ENCODE measurements at regions not wholly inside any gene's neighbourhood (a gene's known extent, or its start where the extent isn't known, plus 50 kb on each side); places are given as distances from the start of the nearest gene placed in this dataset.

DNA sequence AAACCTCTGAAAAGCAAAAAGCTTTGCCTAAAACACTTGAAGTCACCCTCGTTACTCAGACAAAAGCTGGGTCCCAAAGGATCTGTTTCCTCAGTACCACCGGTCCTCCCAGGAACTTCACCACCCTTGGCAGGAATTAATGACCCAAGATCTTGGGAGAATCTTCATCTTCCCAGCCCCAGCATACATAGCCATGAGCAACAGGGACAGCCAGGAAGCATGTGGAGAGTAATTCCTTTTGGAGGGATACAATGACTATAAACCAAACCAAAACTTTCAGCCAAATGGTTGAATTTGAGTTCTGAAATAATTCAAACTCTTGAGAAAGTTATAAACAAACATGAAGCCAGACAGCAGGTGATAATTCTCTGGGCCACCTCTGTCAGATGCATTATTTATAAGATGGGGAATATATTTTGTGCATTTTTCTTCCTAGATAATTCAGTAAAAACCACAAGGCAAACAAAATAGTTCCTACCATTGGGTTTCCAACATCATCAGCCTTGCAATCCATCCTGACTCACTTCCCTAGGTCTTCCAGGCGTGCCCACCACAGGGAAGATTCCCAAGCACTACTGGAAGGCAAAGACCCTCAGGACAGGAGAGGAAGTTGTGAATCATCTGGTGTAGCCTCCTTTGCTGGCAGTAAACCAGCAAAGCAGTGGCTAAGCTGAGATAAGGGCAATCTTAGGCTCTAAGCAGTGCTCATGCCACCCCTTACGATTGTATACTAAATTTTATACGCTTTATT lies 71.7 kb upstream of the DRD2 start:
- ChIA-PET CTCF (no interaction called here), POLR2A (no interaction called here)
- peaks cover 5% of the 10 kb centered on the region for H3K4me1 Mint-ChIP-seq (ENCODE audit: insufficient read depth, unreplicated experiment)
- intact Hi-C loops (cut with micrococcal nuclease): no loop called here
- no peak overlapping the region for H3K4me3 Mint-ChIP-seq (ENCODE audit: unreplicated experiment)
- no peak overlapping the region for H3K27ac Mint-ChIP-seq (ENCODE audit: low read depth, unreplicated experiment)
- no TSS peak for BruUV-seq (replicated peaks)
- H3K27me3 Mint-ChIP-seq (ENCODE audit: insufficient read depth, unreplicated experiment): no peaks in the 10 kb centered on the region
- TF ChIP-seq, protein P1, sequence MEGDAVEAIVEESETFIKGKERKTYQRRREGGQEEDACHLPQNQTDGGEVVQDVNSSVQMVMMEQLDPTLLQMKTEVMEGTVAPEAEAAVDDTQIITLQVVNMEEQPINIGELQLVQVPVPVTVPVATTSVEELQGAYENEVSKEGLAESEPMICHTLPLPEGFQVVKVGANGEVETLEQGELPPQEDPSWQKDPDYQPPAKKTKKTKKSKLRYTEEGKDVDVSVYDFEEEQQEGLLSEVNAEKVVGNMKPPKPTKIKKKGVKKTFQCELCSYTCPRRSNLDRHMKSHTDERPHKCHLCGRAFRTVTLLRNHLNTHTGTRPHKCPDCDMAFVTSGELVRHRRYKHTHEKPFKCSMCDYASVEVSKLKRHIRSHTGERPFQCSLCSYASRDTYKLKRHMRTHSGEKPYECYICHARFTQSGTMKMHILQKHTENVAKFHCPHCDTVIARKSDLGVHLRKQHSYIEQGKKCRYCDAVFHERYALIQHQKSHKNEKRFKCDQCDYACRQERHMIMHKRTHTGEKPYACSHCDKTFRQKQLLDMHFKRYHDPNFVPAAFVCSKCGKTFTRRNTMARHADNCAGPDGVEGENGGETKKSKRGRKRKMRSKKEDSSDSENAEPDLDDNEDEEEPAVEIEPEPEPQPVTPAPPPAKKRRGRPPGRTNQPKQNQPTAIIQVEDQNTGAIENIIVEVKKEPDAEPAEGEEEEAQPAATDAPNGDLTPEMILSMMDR (IDR thresholded peaks at IDR 0.05; ENCODE audit: unreplicated experiment): no peak
- H3K9me3 Mint-ChIP-seq (ENCODE audit: unreplicated experiment): no peaks in the 10 kb centered on the region
- no peaks in the 10 kb centered on the region for H3K36me3 Mint-ChIP-seq (ENCODE audit: insufficient read depth, unreplicated experiment)
- peak; percentile 47 for DNase-seq (ENCODE audit: unreplicated experiment)

- Mint-ChIP-seq H3K36me3 (ENCODE audit: insufficient read depth, unreplicated experiment) (no peaks in the 10 kb centered on the region), H3K27ac (ENCODE audit: low read depth, unreplicated experiment) (no peak overlapping the region), H3K4me3 (ENCODE audit: unreplicated experiment) (no peak overlapping the region), H3K9me3 (ENCODE audit: unreplicated experiment) (no peaks in the 10 kb centered on the region), H3K4me1 (ENCODE audit: insufficient read depth, unreplicated experiment) (peaks cover 2% of the 10 kb centered on the region), H3K27me3 (ENCODE audit: insufficient read depth, unreplicated experiment) (no peaks in the 10 kb centered on the region)
- CTCF ChIA-PET: no interaction called here
- no peak for DNase-seq (ENCODE audit: unreplicated experiment)
- POLR2A ChIA-PET: interaction anchor here (0.6 kb wide), 1 partner anchor 26 kb away, joined by 3 read pairs; no protein-coding TSS in a partner anchor
- BruUV-seq (replicated peaks): no TSS peak
- intact Hi-C loops (cut with micrococcal nuclease): no loop called here
- TF ChIP-seq, protein P1 (IDR thresholded peaks at IDR 0.05; ENCODE audit: unreplicated experiment): no peak
Measured at GRCh38 chr11:113542420-113542819, 67.2 kb upstream of the DRD2 start.

DNA sequence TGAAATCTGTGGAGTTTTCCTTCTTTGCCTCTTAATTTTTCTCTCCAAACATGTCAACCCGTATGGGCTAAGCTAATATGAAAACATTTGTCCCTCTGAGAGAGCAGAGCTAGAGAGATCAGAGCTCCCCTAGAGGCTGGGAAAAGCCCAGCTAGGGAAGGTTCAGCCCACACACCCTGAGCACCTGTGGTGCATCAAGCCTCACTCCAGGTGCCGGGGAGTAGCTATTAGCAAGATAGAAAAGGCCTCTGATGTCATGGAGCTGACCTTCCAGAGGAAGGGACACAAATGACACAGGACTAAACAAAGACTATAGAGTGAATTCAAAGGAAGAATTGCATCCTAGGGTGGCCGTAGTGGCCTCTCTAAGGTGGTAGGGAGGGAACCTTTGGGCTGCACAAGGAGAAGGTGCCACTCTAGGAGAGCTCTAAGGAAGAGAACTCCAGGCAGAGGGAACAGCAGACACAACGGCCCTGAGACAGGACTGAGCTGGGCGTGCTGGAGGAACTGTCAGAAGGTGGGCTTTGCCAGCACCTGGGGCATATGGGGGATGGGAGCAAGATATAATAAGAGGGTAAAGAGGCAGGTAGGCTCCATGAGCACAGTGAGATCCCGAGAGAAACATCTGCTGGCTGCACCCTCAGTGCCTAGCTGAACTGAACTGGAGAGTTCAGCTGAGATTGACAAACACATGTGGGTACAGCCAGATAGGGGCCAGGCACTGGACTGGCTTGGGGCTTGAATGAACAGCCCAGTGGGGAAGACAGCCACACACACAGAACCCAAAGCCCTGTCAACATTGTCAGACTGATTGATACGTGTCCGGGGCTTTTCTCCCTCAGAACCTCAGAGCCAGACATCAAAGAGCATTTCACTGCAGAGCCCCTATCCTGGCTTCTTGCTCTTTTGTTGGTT lies 65.5 kb upstream of the DRD2 start:
- POLR2A ChIA-PET: interaction anchor here (0.7 to 1.6 kb wide), 3 partner anchors 13 to 188 kb away, joined by 3 to 5 read pairs (median 3); no protein-coding TSS in a partner anchor
- Mint-ChIP-seq H3K27me3 (ENCODE audit: insufficient read depth, unreplicated experiment) (no peaks in the 10 kb centered on the region), H3K4me3 (ENCODE audit: unreplicated experiment) (no peak overlapping the region), H3K36me3 (ENCODE audit: insufficient read depth, unreplicated experiment) (no peaks in the 10 kb centered on the region), H3K4me1 (ENCODE audit: insufficient read depth, unreplicated experiment) (no peaks in the 10 kb centered on the region), H3K27ac (ENCODE audit: low read depth, unreplicated experiment) (no peak overlapping the region), H3K9me3 (ENCODE audit: unreplicated experiment) (no peaks in the 10 kb centered on the region)
- BruUV-seq (replicated peaks): no TSS peak
- intact Hi-C loops (cut with micrococcal nuclease): no loop called here
- DNase-seq (ENCODE audit: unreplicated experiment): no peak
- TF ChIP-seq, protein P1 (IDR thresholded peaks at IDR 0.05; ENCODE audit: unreplicated experiment): no peak
- CTCF ChIA-PET: interaction anchor here (1.0 to 1.9 kb wide), 5 partner anchors 9 to 236 kb away, joined by 3 to 10 read pairs (median 4); no protein-coding TSS in a partner anchor
